ENCODE measurements at regions not wholly inside any gene's neighbourhood (a gene's known extent, or its start where the extent isn't known, plus 50 kb on each side); places are given as distances from the start of the nearest gene placed in this dataset.
A peak's percentile ranks its signal among the peaks of the same experiment; 100 is the strongest.

DNA sequence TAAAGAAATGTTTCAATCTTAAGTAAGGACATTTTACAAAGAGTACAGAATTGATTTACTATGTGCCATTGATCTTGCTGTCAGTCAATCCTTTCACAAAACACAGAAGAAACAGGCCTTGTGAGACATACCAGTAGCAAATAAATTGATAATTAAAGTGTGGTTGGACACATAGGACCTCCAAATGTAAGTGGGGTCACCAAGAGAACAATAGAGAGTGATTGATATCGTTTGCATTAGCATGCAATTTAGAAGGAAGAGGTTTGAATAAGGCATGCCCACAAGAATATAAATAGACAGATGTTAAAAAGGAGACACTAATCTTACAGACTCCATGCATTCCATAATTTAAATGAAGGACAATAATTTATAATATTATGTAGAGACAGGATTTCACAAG lies 1628.3 kb downstream of the PCDH9 start:
- Histone ChIP-seq H3K27me3 (ENCODE audit: control insufficient read depth in 1 of 2, insufficient read depth in 2 of 2, low read length in 1 of 2) (no peaks in the 10 kb centered on the region), H3K36me3 (ENCODE audit: control insufficient read depth in 1 of 2, insufficient read depth in 2 of 2, low read length in 1 of 2) (no peaks in the 10 kb centered on the region), H3K27ac (ENCODE audit: low read depth in 1 of 2, low read length in 2 of 2) (no peak overlapping the region), H3K4me3 (ENCODE audit: low read length in 2 of 2) (no peak overlapping the region), H3K9me3 (ENCODE audit: control insufficient read depth, low read length) (no peaks in the 10 kb centered on the region), H3K4me1 (ENCODE audit: control insufficient read depth in 1 of 2, insufficient read depth in 2 of 2, low read length in 2 of 2) (no peaks in the 10 kb centered on the region)
- intact Hi-C loops (cut with DNase I): no loop called here
- 78 to 93% methylated on average over 1 of the region's 1 CpG for WGBS, 2 donors
- ATAC-seq (ENCODE audit: low FRiP score) (no peak), DNase-seq (no peak)

DNA sequence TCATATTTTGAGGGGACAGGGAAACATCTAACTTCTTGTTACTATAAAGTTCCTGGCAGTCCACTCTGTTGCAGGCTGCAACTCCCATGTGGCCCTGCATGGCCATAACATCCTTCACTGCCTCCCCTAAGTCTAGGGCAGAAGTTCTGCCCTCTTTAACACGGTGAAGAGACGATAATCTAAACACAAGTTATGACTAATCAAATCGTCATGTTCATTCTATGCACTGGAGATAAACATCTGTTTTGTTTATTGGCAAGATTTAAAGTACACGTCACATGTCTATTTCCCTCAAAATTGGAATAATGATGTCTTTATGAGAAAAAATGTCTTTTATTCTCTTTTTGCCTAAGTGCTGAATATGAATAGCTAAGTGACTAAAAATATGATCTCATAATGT lies 1629.4 kb downstream of the PCDH9 start:
- no peak overlapping the region for H3K27ac ChIP-seq (ENCODE audit: low read depth in 1 of 2, low read length in 2 of 2)

DNA sequence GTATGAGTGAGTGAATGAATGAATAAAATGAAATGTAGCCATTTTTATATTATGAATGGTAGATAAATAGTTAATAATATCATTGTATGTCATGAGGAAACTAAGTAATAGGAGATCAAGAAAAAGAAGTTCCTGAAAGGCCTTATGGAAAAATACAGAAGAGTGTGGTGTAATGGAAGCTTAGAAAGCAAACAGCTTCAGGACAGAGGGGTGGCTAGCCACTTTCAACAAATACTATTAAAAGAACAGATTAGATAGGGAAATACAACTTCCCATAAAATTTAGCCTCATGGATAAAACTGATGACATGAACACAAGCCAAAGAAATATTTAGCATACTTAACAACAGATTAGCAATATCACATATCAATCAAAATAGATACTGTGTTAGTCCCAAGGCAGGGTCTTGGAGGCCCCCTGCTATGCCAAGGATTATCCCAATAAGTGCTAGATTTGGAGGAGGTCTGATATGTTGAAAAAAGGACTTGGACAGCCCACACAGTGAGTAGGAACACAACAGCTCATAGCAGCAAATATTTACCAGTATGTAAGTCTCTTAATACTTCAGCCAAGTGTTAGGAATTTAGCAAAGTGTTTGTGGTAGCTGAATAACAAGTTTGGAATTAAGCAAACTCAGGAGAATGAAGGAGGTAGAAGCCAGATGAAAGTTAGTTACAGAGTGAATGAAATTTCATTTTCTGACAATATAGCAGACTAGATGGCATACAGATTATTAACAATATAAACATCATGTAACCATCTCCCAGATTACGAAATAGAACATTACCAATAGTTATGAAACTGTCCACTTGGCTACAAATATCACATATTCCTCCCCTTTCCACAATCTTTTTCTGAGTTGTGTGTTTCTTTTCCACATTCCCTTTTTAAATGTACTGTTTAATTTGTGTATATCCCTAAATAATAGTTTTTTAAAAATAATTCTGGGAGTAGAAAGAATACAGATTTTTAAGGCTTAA lies 1632.0 kb downstream of the PCDH9 start:
- Histone ChIP-seq H3K27ac (ENCODE audit: low read depth in 1 of 2, low read length in 2 of 2) (no peak overlapping the region), H3K4me3 (ENCODE audit: low read length in 2 of 2) (no peak overlapping the region), H3K9me3 (ENCODE audit: control insufficient read depth, low read length) (no peaks in the 10 kb centered on the region), H3K27me3 (ENCODE audit: control insufficient read depth in 1 of 2, insufficient read depth in 2 of 2, low read length in 1 of 2) (no peaks in the 10 kb centered on the region), H3K4me1 (ENCODE audit: control insufficient read depth in 1 of 2, insufficient read depth in 2 of 2, low read length in 2 of 2) (no peaks in the 10 kb centered on the region), H3K36me3 (ENCODE audit: control insufficient read depth in 1 of 2, insufficient read depth in 2 of 2, low read length in 1 of 2) (no peaks in the 10 kb centered on the region)
- 91 to 92% methylated on average over 1 of the region's 1 CpG for WGBS, 2 donors
- DNase-seq: no peak
- peak; percentile 64 for ATAC-seq (ENCODE audit: low FRiP score)
- intact Hi-C loops (cut with DNase I): no loop called here

More for the DNA sequence above, 1629.4 kb downstream of the PCDH9 start:
- WGBS, 2 donors: 60 to 63% methylated on average over 4 of the region's 4 CpGs
- no peak overlapping the region for H3K4me3 ChIP-seq (ENCODE audit: low read length in 2 of 2)
- ATAC-seq (ENCODE audit: low FRiP score) (no peak), DNase-seq (no peak)
- no peaks in the 10 kb centered on the region for H3K9me3 ChIP-seq (ENCODE audit: control insufficient read depth, low read length)
- no peaks in the 10 kb centered on the region for H3K27me3 ChIP-seq (ENCODE audit: control insufficient read depth in 1 of 2, insufficient read depth in 2 of 2, low read length in 1 of 2)
- H3K36me3 ChIP-seq (ENCODE audit: control insufficient read depth in 1 of 2, insufficient read depth in 2 of 2, low read length in 1 of 2): no peaks in the 10 kb centered on the region
- H3K4me1 ChIP-seq (ENCODE audit: control insufficient read depth in 1 of 2, insufficient read depth in 2 of 2, low read length in 2 of 2): no peaks in the 10 kb centered on the region
- intact Hi-C loops (cut with DNase I): no loop called here

DNA sequence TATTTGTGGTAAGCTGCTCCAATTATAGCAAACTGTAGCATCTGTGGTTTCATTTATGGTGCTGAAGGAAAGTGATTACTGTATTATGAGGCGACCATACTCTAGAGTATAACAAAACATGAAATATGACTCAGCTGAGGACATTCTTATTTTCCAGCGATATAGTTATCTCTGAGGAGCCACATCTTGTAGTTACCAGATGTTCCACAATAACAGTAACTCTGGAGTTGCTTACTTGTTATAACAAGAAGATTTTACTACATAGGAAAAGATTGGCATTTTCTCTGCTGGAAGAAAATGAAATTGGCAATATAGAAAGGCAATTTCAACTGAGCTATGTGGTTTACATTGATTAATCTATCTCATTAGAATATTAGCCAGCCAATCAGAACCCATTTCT lies 1634.2 kb downstream of the PCDH9 start:
- no peaks in the 10 kb centered on the region for H3K9me3 ChIP-seq (ENCODE audit: control insufficient read depth, low read length)
- H3K27ac ChIP-seq (ENCODE audit: low read depth in 1 of 2, low read length in 2 of 2): no peak overlapping the region
- 60 to 71% methylated on average over 2 of the region's 2 CpGs for WGBS, 2 donors
- no peaks in the 10 kb centered on the region for H3K36me3 ChIP-seq (ENCODE audit: control insufficient read depth in 1 of 2, insufficient read depth in 2 of 2, low read length in 1 of 2)
- intact Hi-C loops (cut with DNase I): no loop called here
- H3K4me3 ChIP-seq (ENCODE audit: low read length in 2 of 2): no peak overlapping the region
- H3K4me1 ChIP-seq (ENCODE audit: control insufficient read depth in 1 of 2, insufficient read depth in 2 of 2, low read length in 2 of 2): no peaks in the 10 kb centered on the region
- ATAC-seq (ENCODE audit: low FRiP score) (no peak), DNase-seq (no peak)
- no peaks in the 10 kb centered on the region for H3K27me3 ChIP-seq (ENCODE audit: control insufficient read depth in 1 of 2, insufficient read depth in 2 of 2, low read length in 1 of 2)

DNA sequence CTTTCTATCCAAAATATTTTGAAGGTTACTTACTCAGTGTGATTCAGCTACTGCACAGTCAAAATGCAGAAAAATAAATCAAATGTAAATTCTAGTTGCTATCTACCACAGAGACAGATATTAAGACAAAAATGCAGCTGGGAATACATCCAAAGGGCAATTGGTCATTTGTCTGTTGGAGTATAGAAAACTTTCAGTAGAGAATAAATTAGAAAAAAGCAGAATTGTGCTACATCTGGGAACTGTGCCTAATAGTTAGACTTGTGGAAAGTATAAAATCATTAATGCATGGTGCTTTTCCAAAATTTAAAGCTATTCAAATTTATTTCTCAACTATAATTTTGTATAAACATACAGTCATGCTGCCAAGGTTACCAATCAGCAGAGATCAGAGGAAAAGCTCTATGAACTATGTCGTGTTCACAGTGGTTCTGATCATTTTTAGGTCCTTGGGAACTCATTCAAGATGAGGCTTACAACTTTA lies 1635.8 kb downstream of the PCDH9 start:
- intact Hi-C loops (cut with DNase I): no loop called here
- no peaks in the 10 kb centered on the region for H3K4me1 ChIP-seq (ENCODE audit: control insufficient read depth in 1 of 2, insufficient read depth in 2 of 2, low read length in 2 of 2)
- no peaks in the 10 kb centered on the region for H3K9me3 ChIP-seq (ENCODE audit: control insufficient read depth, low read length)
- 2 to 20% methylated on average over 1 of the region's 1 CpG for WGBS, 2 donors
- no peak overlapping the region for H3K4me3 ChIP-seq (ENCODE audit: low read length in 2 of 2)
- no peaks in the 10 kb centered on the region for H3K27me3 ChIP-seq (ENCODE audit: control insufficient read depth in 1 of 2, insufficient read depth in 2 of 2, low read length in 1 of 2)
- H3K27ac ChIP-seq (ENCODE audit: low read depth in 1 of 2, low read length in 2 of 2): no peak overlapping the region
- no peaks in the 10 kb centered on the region for H3K36me3 ChIP-seq (ENCODE audit: control insufficient read depth in 1 of 2, insufficient read depth in 2 of 2, low read length in 1 of 2)
- no peak for DNase-seq
- ATAC-seq (ENCODE audit: low FRiP score): no peak

DNA sequence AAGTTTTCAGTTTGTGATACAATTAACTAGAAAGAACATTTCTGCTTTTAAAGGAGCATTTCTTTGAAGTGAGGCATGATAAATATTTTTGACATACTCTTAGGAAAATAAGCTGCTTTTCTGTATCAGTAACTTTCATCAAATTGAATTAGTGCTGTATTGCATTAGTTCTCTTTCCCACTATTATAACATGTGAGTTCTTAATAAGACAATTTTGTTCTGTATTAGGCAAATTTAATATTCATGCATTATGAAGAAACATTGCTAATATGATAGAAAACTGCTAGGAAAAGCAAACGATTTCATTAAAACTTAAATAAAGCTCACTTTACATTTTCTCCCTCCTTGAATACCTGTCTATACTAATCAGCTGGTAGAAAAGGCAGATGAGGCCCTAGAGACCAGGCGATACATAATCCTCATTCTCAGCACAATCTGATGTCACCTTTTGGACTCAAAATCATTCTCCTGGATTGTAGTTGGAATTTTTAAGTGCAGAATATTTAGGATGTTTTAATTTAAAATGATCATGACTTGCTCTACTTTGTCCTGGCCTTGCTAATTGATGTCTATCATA lies 1636.8 kb downstream of the PCDH9 start:
- Histone ChIP-seq H3K4me1 (ENCODE audit: control insufficient read depth in 1 of 2, insufficient read depth in 2 of 2, low read length in 2 of 2) (no peaks in the 10 kb centered on the region), H3K4me3 (ENCODE audit: low read length in 2 of 2) (no peak overlapping the region), H3K9me3 (ENCODE audit: control insufficient read depth, low read length) (no peaks in the 10 kb centered on the region), H3K27ac (ENCODE audit: low read depth in 1 of 2, low read length in 2 of 2) (no peak overlapping the region), H3K27me3 (ENCODE audit: control insufficient read depth in 1 of 2, insufficient read depth in 2 of 2, low read length in 1 of 2) (no peaks in the 10 kb centered on the region), H3K36me3 (ENCODE audit: control insufficient read depth in 1 of 2, insufficient read depth in 2 of 2, low read length in 1 of 2) (no peaks in the 10 kb centered on the region)
- intact Hi-C loops (cut with DNase I): no loop called here
- 84 to 90% methylated on average over 2 of the region's 2 CpGs for WGBS, 2 donors
- no peak for ATAC-seq (ENCODE audit: low FRiP score)
- DNase-seq: no peak

DNA sequence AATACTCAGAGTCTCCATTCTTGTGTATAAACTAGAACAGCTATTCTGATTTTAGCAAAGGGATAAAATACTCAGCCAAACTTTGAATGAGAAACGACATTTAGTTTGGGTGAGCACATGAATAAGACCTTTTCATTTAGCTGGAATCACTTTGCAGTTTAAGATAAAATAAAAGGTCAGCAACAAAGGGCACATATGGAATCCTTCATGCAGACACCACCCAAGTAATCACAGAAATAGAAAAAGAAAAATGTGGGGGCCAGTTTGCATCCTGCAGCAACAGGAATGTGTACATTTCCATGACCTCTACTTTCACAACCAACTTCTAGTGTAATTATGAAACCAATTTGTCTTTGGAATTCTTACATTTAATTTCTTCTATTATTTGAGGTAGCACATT lies 1637.4 kb downstream of the PCDH9 start:
- H3K4me3 ChIP-seq (ENCODE audit: low read length in 2 of 2): no peak overlapping the region
- no peak for ATAC-seq (ENCODE audit: low FRiP score)
- no peak for DNase-seq
- no peaks in the 10 kb centered on the region for H3K9me3 ChIP-seq (ENCODE audit: control insufficient read depth, low read length)
- no peaks in the 10 kb centered on the region for H3K36me3 ChIP-seq (ENCODE audit: control insufficient read depth in 1 of 2, insufficient read depth in 2 of 2, low read length in 1 of 2)
- intact Hi-C loops (cut with DNase I): no loop called here
- WGBS, 2 donors: 18 to 28% methylated on average over 1 of the region's 1 CpG
- H3K4me1 ChIP-seq (ENCODE audit: control insufficient read depth in 1 of 2, insufficient read depth in 2 of 2, low read length in 2 of 2): no peaks in the 10 kb centered on the region
- no peaks in the 10 kb centered on the region for H3K27me3 ChIP-seq (ENCODE audit: control insufficient read depth in 1 of 2, insufficient read depth in 2 of 2, low read length in 1 of 2)
- no peak overlapping the region for H3K27ac ChIP-seq (ENCODE audit: low read depth in 1 of 2, low read length in 2 of 2)

DNA sequence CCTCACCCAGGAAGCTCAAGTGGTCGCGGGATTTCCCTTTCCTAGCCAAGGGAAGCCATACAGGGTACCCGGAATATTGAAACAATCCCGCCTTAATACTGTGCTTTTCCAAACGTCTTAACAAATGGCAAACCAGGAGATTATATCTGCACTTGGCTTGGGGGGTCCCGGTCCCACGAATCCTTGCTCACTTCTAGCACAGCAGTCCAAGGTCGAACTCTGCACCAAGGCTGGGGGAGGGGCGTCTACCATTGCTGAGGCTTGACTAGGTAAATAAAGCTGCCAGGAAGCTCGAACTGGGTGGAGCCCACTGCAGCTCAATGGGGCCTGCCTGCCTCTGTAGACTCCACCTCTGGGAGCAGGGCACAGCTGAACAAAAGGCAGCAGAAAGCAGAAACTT lies 1644.8 kb downstream of the PCDH9 start:
- H3K27me3 ChIP-seq (ENCODE audit: control insufficient read depth in 1 of 2, insufficient read depth in 2 of 2, low read length in 1 of 2): no peaks in the 10 kb centered on the region
- H3K4me1 ChIP-seq (ENCODE audit: control insufficient read depth in 1 of 2, insufficient read depth in 2 of 2, low read length in 2 of 2): no peaks in the 10 kb centered on the region
- no peak overlapping the region for H3K4me3 ChIP-seq (ENCODE audit: low read length in 2 of 2)
- ATAC-seq (ENCODE audit: low FRiP score) (no peak), DNase-seq (peak in 1 of 2 donors; percentile 42)
- peaks cover 2% of the 10 kb centered on the region for H3K9me3 ChIP-seq (ENCODE audit: control insufficient read depth, low read length)
- intact Hi-C loops (cut with DNase I): no loop called here
- H3K27ac ChIP-seq (ENCODE audit: low read depth in 1 of 2, low read length in 2 of 2): no peak overlapping the region
- no peaks in the 10 kb centered on the region for H3K36me3 ChIP-seq (ENCODE audit: control insufficient read depth in 1 of 2, insufficient read depth in 2 of 2, low read length in 1 of 2)
- 86 to 88% methylated on average over 10 of the region's 10 CpGs for WGBS, 2 donors

DNA sequence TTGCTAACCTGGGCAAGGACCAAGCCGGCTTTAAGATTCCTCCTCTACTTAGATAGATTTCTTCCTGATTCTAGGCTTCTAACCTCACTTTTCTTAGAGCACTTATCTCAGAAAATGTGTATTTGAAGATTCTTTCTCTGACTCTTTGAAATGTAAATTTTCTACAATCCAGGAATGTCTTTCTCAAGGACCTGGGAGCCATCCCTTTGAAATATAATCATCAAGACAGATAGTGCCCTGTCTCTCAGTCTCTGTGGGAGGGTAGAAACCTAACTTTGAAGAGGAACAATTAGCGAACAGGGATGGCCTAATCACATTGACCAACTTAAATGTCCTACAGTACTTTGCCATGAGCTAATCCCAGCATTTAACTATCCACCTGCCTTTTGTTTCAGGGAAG lies 1646.0 kb downstream of the PCDH9 start:
- WGBS, 2 donors: 68 to 74% methylated on average over 2 of the region's 2 CpGs
- H3K4me1 ChIP-seq (ENCODE audit: control insufficient read depth in 1 of 2, insufficient read depth in 2 of 2, low read length in 2 of 2): no peaks in the 10 kb centered on the region
- H3K36me3 ChIP-seq (ENCODE audit: control insufficient read depth in 1 of 2, insufficient read depth in 2 of 2, low read length in 1 of 2): no peaks in the 10 kb centered on the region
- H3K27me3 ChIP-seq (ENCODE audit: control insufficient read depth in 1 of 2, insufficient read depth in 2 of 2, low read length in 1 of 2): no peaks in the 10 kb centered on the region
- H3K4me3 ChIP-seq (ENCODE audit: low read length in 2 of 2): no peak overlapping the region
- DNase-seq: no peak
- intact Hi-C loops (cut with DNase I): no loop called here
- no peak for ATAC-seq (ENCODE audit: low FRiP score)
- H3K9me3 ChIP-seq (ENCODE audit: control insufficient read depth, low read length): peaks cover 2% of the 10 kb centered on the region
- no peak overlapping the region for H3K27ac ChIP-seq (ENCODE audit: low read depth in 1 of 2, low read length in 2 of 2)
